Dendritic cell treated with granulocyte-macrophage colony-stimulating factor and Interleukin-4, amounts not matched to agents 40 ng/mL and 50 ng/mL, for 4 days (primary cell): ENCODE measurements at regions not wholly inside any gene's neighbourhood (a gene's known extent, or its start where the extent isn't known, plus 50 kb on each side); places are given as distances from the start of the nearest gene placed in this dataset.

Experiments
- H3K27ac Mint-ChIP-seq: one replicate; pipeline ENCODE4 v1.8.0; 2022; ENCODE audit warnings: mild to moderate bottlenecking, mixed read lengths
- H3K27me3 Mint-ChIP-seq: one replicate; pipeline ENCODE4 v1.8.0; 2022; ENCODE audit warnings: mild to moderate bottlenecking, mixed read lengths
- H3K36me3 Mint-ChIP-seq: one replicate; pipeline ENCODE4 v1.8.0; 2022; ENCODE audit warnings: low read depth, mixed read lengths
- H3K4me1 Mint-ChIP-seq: one replicate; pipeline ENCODE4 v1.8.0; 2022; ENCODE audit warnings: low read depth, mixed read lengths
- H3K4me3 Mint-ChIP-seq: one replicate; pipeline ENCODE4 v1.8.0; 2022; ENCODE audit warnings: mild to moderate bottlenecking, moderate library complexity, mixed read lengths
- H3K9me3 Mint-ChIP-seq: one replicate; pipeline ENCODE4 v1.8.0; 2022; ENCODE audit warnings: mixed read lengths
- intact Hi-C: fragments of 100-400 bp; cut with micrococcal nuclease; formaldehyde crosslinking; loops from one replicate; pipeline ENCODE4 v1.15.0; 2022

DNA sequence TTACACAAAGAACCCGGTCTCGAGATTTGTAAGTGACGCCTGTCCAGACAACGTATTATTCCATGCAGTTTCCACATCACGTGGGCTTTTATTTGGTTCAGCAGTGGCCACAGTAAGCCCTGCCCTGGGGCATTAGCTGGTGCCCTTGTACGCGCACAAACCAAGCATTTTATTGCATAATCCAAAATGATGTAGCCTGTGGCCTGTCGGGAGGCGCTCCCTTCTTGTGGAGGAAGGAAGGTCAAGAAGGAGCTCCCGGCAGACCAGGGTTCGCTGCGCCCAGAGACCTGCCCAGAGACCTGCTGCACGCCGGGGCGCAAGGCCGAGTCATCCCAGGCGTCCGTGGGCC is 179.6 kb upstream of the ALKAL2 start:
- H3K4me1 Mint-ChIP-seq, result no peaks in the 10 kb centered on the region
- H3K27me3 Mint-ChIP-seq, result peaks cover 30% of the 10 kb centered on the region
- no peak overlapping the region for H3K27ac Mint-ChIP-seq
- H3K9me3 Mint-ChIP-seq, result no peaks in the 10 kb centered on the region
- no peaks in the 10 kb centered on the region for H3K36me3 Mint-ChIP-seq
- no peak overlapping the region for H3K4me3 Mint-ChIP-seq
- intact Hi-C loops, result no loop called here

DNA sequence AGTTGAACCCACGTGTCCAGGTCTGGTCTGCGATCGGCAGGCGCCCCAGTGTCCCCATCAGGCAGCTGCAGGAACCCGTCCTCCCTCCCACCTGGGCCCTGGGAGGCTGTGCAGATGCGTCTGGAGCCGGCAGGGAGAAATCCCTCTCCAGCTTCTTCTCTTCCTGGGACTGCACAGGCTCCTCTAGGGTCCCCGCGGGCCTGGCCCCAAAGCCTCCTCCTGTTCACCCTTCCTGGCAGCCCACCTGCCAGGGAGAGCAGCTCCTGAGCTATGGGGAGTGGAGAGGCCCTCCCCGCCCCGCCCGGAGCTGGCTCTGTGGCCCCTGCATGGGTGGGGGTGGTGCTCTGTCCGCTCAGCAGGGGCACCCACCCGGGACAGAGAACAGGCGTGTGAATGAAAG is 179.2 kb upstream of the ALKAL2 start:
- intact Hi-C loops, result no loop called here
- Mint-ChIP-seq H3K4me3 (no peak overlapping the region), H3K36me3 (no peaks in the 10 kb centered on the region), H3K9me3 (no peaks in the 10 kb centered on the region), H3K4me1 (no peaks in the 10 kb centered on the region), H3K27ac (no peak overlapping the region), H3K27me3 (peaks cover 30% of the 10 kb centered on the region)

DNA sequence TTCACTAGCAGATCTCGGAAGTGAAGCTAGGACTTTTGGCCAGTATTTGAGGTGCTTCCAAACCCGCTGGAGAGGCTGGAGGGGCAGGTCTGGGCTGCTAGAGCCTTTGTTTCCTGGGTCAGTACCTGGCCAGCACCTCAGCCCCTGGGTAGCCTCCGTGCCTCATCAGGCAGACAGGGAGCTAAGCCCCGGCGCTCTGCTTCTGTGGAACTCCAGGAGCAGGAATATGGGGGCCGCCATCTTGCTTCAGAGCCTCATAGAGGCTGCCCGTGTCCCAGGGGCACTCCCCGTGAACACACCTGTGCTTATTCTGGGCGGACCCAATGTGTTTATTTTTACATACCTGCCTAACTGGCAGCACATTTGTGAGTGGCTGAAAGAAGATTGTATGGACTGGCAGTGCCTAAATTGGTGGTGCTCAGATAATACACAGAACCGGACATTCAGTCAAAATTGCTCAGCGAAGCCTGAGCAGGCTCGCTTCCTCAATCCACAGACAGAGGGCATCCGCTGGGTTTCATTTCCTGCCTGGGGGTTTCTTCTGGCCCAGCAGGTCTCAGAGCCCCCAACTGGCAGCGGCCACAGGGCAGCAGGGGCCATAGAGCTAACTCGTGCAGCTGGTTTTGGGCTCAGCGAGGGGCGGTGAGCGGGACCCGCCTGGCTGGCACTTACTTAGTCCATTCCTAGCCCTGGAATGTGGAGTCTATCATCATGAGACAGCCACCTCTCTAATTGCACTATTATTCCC is 176.8 kb upstream of the ALKAL2 start:
- Mint-ChIP-seq H3K4me3 (no peak overlapping the region), H3K27me3 (peaks cover 37% of the 10 kb centered on the region)
- intact Hi-C loops, result no loop called here

DNA sequence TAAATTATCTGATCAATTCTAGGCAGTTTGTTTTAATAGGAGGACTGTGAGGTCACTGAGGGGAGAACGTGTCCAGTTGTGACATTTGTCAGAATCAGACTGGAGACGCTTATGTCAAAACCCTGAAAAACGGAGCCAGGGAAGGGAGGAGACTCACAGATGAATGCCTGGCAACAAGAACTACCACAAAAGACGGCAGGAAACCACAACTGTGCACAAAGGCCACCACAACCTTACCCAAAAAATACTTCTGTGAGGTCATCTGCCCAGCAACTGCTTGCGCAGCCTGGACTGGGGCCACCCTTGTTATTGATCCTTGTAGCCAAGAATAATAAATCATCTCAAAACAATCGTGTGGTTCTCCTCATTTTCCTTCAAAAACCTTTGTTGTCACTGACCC is 173.0 kb upstream of the ALKAL2 start:
- Mint-ChIP-seq H3K4me3 (no peak overlapping the region), H3K27me3 (peaks cover 7% of the 10 kb centered on the region), H3K4me1 (no peaks in the 10 kb centered on the region), H3K9me3 (no peaks in the 10 kb centered on the region), H3K36me3 (no peaks in the 10 kb centered on the region), H3K27ac (no peak overlapping the region)
- intact Hi-C loops, result no loop called here

More for the DNA sequence above, 176.8 kb upstream of the ALKAL2 start:
- no peaks in the 10 kb centered on the region for H3K4me1 Mint-ChIP-seq
- H3K27ac Mint-ChIP-seq, result no peak overlapping the region
- no peaks in the 10 kb centered on the region for H3K9me3 Mint-ChIP-seq
- no peaks in the 10 kb centered on the region for H3K36me3 Mint-ChIP-seq

DNA sequence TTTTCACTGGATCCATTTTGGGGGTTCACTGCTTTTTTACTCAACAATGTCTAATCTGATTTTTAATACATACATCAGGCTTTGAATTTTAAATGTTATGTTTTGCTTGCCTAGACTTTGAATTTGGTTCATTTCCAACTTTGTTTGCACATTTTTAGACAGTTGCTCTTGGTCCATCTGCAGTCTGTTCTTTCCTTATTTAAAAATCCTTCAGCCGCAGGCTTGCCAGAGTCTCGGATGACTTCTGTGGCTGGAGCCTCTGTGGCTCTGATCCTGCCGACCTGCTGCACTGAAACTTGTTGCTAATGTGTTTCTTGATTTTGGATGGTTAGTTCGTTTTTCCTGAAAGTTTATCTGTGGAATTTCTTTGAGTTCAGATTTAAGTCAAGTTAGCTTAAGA is 172.0 kb upstream of the ALKAL2 start:
- H3K27ac Mint-ChIP-seq, result no peak overlapping the region
- H3K4me1 Mint-ChIP-seq, result no peaks in the 10 kb centered on the region

DNA sequence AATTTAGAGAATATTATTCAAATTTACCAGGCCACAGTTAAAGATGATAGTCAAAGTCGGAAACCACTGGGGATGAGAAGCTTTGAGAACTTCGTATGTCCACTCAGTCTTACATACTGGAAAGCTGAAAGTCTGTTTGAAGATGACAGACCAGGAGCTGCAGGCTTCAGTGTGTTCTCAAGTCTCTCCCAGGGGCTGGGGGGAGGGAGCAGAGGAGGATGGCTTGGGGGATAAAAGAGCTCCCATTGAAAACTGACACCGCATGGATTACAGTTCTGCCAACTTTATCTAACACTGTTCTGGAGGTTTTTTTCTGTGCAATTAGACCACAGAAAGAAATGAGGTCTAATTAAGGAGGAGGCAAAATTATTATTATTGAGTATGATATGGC is 170.5 kb upstream of the ALKAL2 start:
- H3K9me3 Mint-ChIP-seq, result no peaks in the 10 kb centered on the region
- H3K36me3 Mint-ChIP-seq, result no peaks in the 10 kb centered on the region
- H3K4me3 Mint-ChIP-seq, result no peak overlapping the region
- H3K27ac Mint-ChIP-seq, result no peak overlapping the region
- H3K4me1 Mint-ChIP-seq, result no peaks in the 10 kb centered on the region
- H3K27me3 Mint-ChIP-seq, result peaks cover 7% of the 10 kb centered on the region
- intact Hi-C loops, result no loop called here

More for the DNA sequence above, 172.0 kb upstream of the ALKAL2 start:
- intact Hi-C loops, result no loop called here
- Mint-ChIP-seq H3K9me3 (no peaks in the 10 kb centered on the region), H3K4me3 (no peak overlapping the region), H3K27me3 (peaks cover 7% of the 10 kb centered on the region), H3K36me3 (no peaks in the 10 kb centered on the region)

DNA sequence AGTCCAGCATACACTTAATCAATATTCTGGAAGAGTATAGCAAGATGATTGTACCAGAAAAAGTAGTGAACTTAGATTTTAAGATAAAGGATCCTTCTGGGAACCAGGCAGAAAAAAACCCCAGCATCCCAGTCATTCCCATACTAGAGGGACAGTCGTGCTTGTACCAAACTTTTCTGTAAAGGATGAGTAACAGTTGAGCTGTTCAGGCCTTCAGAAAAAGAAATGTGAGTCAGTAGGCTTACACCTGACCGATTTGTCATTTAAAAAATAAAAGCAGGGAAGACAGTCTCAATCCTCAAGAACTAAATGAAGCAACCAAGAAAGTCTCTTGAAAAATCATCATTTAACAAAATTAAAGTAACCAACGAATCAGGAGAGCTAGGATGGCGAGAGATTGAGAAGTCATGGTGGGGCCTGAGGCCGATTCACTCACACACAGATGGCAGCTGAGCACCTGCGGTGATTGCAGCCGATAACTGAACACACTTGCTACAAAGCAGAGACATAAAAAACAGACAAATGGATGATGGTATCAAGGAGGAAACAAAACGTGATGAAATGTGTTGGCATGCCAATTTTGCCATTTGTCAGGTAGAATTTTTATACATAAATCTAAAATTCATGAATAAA is 170.0 kb upstream of the ALKAL2 start:
- H3K9me3 Mint-ChIP-seq, result no peaks in the 10 kb centered on the region
- no peaks in the 10 kb centered on the region for H3K4me1 Mint-ChIP-seq
- H3K27ac Mint-ChIP-seq, result no peak overlapping the region
- no peaks in the 10 kb centered on the region for H3K36me3 Mint-ChIP-seq
- peaks cover 7% of the 10 kb centered on the region for H3K27me3 Mint-ChIP-seq
- no peak overlapping the region for H3K4me3 Mint-ChIP-seq
- intact Hi-C loops, result no loop called here

DNA sequence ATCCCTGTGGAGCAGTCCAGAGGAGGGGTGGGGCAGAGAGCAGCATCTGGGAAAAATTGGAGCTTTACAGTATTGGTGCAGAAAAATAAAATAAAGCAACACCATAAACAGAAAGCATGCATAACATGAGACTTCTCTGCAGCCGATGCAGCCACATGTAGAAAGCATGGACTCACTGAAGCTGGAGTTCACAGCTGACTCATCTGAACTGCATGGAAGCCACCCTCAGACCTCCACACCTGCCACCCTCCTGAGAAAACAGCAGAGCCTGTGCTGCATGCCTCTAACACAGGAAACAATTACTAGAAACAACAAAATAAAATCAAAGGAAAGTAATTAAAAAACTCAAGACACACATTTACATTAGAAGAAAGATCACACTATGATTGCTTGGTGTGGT is 169.4 kb upstream of the ALKAL2 start:
- Mint-ChIP-seq H3K4me1 (no peaks in the 10 kb centered on the region), H3K4me3 (no peak overlapping the region), H3K27ac (no peak overlapping the region), H3K9me3 (no peaks in the 10 kb centered on the region), H3K27me3 (peaks cover 7% of the 10 kb centered on the region), H3K36me3 (no peaks in the 10 kb centered on the region)
- intact Hi-C loops, result no loop called here

DNA sequence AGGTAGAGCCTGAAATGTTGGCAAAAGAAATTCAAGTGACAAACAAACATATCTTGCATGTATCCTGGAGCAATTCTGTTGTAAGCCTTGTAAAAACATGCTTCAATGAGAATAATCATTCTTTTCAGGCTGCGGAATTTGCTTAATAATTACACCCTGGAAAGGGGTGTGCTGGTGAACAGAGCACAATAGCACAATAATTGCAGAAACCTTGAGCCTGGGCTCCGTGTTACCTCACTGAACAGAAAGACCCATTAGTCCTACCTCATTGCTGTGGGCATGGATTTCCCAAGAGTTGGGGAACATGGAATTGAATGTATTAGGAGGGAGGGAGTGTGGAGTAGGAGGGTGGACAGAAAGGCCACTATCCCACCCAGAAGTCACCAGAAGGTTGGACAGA is 168.0 kb upstream of the ALKAL2 start:
- Mint-ChIP-seq H3K36me3 (no peaks in the 10 kb centered on the region), H3K9me3 (no peaks in the 10 kb centered on the region), H3K27ac (no peak overlapping the region), H3K27me3 (peaks cover 4% of the 10 kb centered on the region), H3K4me1 (no peaks in the 10 kb centered on the region), H3K4me3 (no peak overlapping the region)
- intact Hi-C loops, result no loop called here

DNA sequence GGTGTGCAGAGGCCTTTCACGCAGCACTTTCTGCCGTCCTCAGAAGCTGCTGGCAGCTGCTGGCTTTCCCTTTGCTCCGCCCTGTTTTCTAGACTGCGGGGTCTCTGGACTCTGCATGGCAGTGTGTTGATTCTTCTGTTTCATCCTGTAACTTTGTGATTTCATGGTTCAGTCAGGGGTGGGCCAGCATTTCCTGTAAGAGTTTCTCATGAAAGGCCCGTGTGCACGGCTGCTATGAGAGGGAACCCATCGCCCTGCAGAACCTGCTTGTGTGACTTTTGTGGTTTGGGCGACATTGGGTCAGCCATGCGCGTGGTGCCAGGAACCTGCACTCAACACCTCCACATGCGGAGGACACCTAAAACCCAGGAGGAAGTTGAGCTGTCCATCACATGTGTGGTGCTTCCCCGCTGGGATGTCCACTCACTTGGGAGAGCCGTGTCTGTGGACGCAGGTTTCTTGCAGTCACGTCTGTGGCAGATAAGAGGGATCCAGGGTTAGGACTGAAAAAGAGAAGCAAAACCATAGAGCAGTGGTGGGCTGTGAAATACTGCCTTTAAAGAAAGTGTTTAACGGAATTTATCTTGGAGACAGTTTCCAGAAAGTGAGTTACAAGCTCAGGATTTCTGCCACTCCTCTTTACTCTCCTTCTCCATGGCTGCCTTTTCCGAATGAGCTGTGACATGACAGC is 167.3 kb upstream of the ALKAL2 start:
- Mint-ChIP-seq H3K4me1 (no peaks in the 10 kb centered on the region), H3K27ac (no peak overlapping the region), H3K36me3 (no peaks in the 10 kb centered on the region), H3K9me3 (no peaks in the 10 kb centered on the region), H3K27me3 (peaks cover 2% of the 10 kb centered on the region), H3K4me3 (no peak overlapping the region)
- intact Hi-C loops, result no loop called here

DNA sequence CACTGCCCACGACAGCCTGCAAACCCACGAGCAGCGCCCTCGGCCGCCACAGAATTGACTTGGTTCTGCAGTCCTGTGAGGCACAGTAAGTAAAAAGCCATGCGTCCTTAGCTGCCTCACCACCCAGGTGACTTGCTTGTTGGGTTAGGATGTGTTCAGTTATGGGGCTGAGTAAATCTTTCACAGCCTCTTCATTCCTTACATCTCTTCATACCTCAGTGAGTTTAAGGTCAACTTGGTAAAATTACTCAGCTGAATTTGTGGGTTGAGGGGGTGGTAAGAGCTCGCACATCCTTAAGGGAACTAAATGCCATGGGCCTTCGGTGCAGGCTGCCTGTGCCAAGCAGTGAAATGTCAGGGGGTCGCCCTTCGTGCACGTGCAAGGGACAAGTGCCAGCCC is 165.2 kb upstream of the ALKAL2 start:
- intact Hi-C loops, result no loop called here
- no peak overlapping the region for H3K4me3 Mint-ChIP-seq
- H3K4me1 Mint-ChIP-seq, result no peaks in the 10 kb centered on the region
- H3K27me3 Mint-ChIP-seq, result no peaks in the 10 kb centered on the region
- H3K9me3 Mint-ChIP-seq, result no peaks in the 10 kb centered on the region
- no peak overlapping the region for H3K27ac Mint-ChIP-seq
- no peaks in the 10 kb centered on the region for H3K36me3 Mint-ChIP-seq

DNA sequence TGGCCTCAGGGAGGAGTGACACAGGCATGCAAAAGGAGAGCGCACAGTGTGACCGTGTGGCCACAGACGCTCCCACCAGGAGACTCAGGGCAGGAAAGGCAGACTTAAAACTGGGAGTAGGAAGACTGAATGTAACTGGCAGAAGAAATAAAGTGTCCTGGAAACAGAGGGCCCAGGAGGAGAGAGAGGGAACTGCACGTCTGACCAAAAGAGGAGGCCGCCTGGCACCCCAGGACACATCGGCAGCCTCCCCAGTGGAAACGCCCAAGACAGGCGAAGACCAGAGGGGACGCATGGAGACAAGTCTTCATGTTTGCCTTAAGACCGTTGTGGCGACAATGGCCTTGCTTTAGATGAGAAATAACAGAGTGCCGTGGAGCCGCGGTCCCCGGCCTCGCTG is 163.6 kb upstream of the ALKAL2 start:
- Mint-ChIP-seq H3K9me3 (no peaks in the 10 kb centered on the region), H3K4me1 (no peaks in the 10 kb centered on the region), H3K27ac (no peak overlapping the region), H3K36me3 (no peaks in the 10 kb centered on the region), H3K4me3 (no peak overlapping the region), H3K27me3 (no peaks in the 10 kb centered on the region)
- intact Hi-C loops, result no loop called here

DNA sequence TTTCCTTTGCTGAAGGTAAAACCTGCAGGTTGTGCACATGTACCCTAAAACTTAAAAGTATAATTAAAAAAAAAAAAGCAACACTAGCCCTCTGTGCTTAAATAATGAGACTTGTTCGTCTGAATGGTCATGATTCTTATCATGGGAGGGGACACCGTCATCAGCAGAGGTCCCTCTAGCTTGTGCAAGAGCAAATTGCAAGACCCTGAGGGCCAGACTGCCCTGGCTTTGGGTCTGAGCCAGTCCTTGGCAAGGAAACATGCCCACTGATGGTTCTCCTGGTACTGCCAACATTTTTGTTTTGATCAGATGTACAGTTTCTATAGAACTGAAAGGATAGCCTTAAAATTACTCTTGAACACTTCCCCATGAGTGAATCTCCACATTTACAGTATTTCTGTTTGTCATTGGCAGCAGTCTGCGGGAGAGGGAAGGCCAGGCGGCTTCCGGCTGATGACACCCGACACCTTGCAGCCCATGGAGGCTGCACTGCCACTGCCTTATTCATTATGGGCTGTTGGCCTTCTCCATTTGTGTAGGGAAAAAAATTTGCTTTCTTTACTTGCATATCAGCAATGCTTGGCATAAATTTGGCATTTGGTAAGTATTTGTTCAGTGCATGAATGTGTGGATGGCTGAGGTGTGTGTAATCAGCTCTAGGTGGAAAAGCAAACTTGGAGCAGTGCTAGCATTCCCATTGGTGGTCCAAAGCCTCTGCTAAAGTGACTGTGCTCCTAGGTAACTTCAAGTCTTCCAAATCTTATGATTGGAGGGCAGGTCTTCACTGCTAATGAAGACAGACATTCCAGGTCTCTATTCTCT is 161.6 kb upstream of the ALKAL2 start:
- Mint-ChIP-seq H3K9me3 (no peaks in the 10 kb centered on the region), H3K27ac (no peak overlapping the region), H3K36me3 (no peaks in the 10 kb centered on the region), H3K4me3 (no peak overlapping the region), H3K4me1 (no peaks in the 10 kb centered on the region), H3K27me3 (no peaks in the 10 kb centered on the region)
- intact Hi-C loops, result no loop called here
